ENCODE measurements at regions not wholly inside any gene's neighbourhood (a gene's known extent, or its start where the extent isn't known, plus 50 kb on each side); places are given as distances from the start of the nearest gene placed in this dataset.

- TF ChIP-seq CTCF (IDR thresholded peaks at IDR 0.05; ENCODE audit: low read depth, low read length, missing input control), result no peak
- TF ChIP-seq NR2F2 (IDR thresholded peaks at IDR 0.05), result no peak
- TF ChIP-seq HNF4A (conservative IDR thresholded peaks at IDR 0.05), result no peak
- TF ChIP-seq MAX (IDR thresholded peaks at IDR 0.05), result no peak
- no peak for TF ChIP-seq FOXA1 (IDR thresholded peaks at IDR 0.05)
- TF ChIP-seq RAD21 (IDR thresholded peaks at IDR 0.05), result no peak
- no peak for TF ChIP-seq YY1 (IDR thresholded peaks at IDR 0.05)
These were observed 182.3 kb upstream of the RIOK2 start (continued) for GRCh38 chr5:97365163-97365845.

- H3K27me3 ChIP-seq (ENCODE audit: control insufficient read depth in 4 of 4, insufficient read depth in 4 of 4, low read length in 3 of 4), result no peaks in the 10 kb centered on the region
- H3K4me3 ChIP-seq (ENCODE audit: low read depth in 1 of 3, low read length in 3 of 3), result no peak overlapping the region
- WGBS, result 82% methylated on average over 4 of the region's 4 CpGs
- no peak for DNase-seq (ENCODE audit: low spot score)
- H3K27ac ChIP-seq (ENCODE audit: low read depth in 1 of 2, low read length in 2 of 2), result no peak overlapping the region
- TF ChIP-seq YY1 (IDR thresholded peaks at IDR 0.05), result no peak
- no peaks in the 10 kb centered on the region for H3K9me3 ChIP-seq (ENCODE audit: control insufficient read depth in 4 of 4, low read length in 3 of 4)
- no peaks in the 10 kb centered on the region for H3K36me3 ChIP-seq (ENCODE audit: control insufficient read depth in 4 of 4, insufficient read depth in 3 of 4, low read depth in 1 of 4, low read length in 3 of 4)
- no peaks in the 10 kb centered on the region for H3K4me1 ChIP-seq (ENCODE audit: control insufficient read depth in 4 of 4, insufficient read depth in 4 of 4, low read length in 3 of 4)
- no peak overlapping the region for H3K9ac ChIP-seq (ENCODE audit: low read depth in 1 of 2, low read length in 2 of 2)
These were observed 182.9 kb upstream of the RIOK2 start for GRCh38 chr5:97365918-97366317.

GRCh38 chr5:97375959-97376358, 192.9 kb upstream of the RIOK2 start:
- no peaks in the 10 kb centered on the region for H3K36me3 ChIP-seq (ENCODE audit: control insufficient read depth in 4 of 4, insufficient read depth in 3 of 4, low read depth in 1 of 4, low read length in 3 of 4)
- H3K4me3 ChIP-seq (ENCODE audit: low read depth in 1 of 3, low read length in 3 of 3), result no peak overlapping the region
- H3K4me1 ChIP-seq (ENCODE audit: control insufficient read depth in 4 of 4, insufficient read depth in 4 of 4, low read length in 3 of 4), result no peaks in the 10 kb centered on the region
- no peak overlapping the region for H3K27ac ChIP-seq (ENCODE audit: low read depth in 1 of 2, low read length in 2 of 2)
- DNase-seq (ENCODE audit: low spot score), result no peak
- H3K27me3 ChIP-seq (ENCODE audit: control insufficient read depth in 4 of 4, insufficient read depth in 4 of 4, low read length in 3 of 4), result no peaks in the 10 kb centered on the region
- no peak for TF ChIP-seq HNF4A (conservative IDR thresholded peaks at IDR 0.05)
- TF ChIP-seq REST (IDR thresholded peaks at IDR 0.05), result no peak
- no peak for TF ChIP-seq CTCF (IDR thresholded peaks at IDR 0.05; ENCODE audit: low read depth, low read length, missing input control)
- no peak for TF ChIP-seq SP1 (IDR thresholded peaks at IDR 0.05)
- TF ChIP-seq JUND (IDR thresholded peaks at IDR 0.05), result no peak
- no peak for TF ChIP-seq GABPA (IDR thresholded peaks at IDR 0.05 in 1 of 2, conservative IDR thresholded peaks at IDR 0.05 in 1 of 2)
- no peak for TF ChIP-seq ATF3 (IDR thresholded peaks at IDR 0.05)
- no peak for TF ChIP-seq EGR1 (IDR thresholded peaks at IDR 0.05; ENCODE audit: low read depth in 2 of 2)
- no peak for TF ChIP-seq RXRA (IDR thresholded peaks at IDR 0.05)
- no peak for TF ChIP-seq ZBTB33 (IDR thresholded peaks at IDR 0.05)
- TF ChIP-seq RAD21 (IDR thresholded peaks at IDR 0.05), result no peak
- TF ChIP-seq FOXA1 (IDR thresholded peaks at IDR 0.05), result no peak
- TF ChIP-seq HNF4G (IDR thresholded peaks at IDR 0.05), result no peak
- no peak for TF ChIP-seq TAF1 (conservative IDR thresholded peaks at IDR 0.05)
- H3K9me3 ChIP-seq (ENCODE audit: control insufficient read depth in 4 of 4, low read length in 3 of 4), result no peaks in the 10 kb centered on the region
- H3K9ac ChIP-seq (ENCODE audit: low read depth in 1 of 2, low read length in 2 of 2), result no peak overlapping the region

Measured in liver (tissue), 8 donors.